ENCODE measurements at regions not wholly inside any gene's neighbourhood (a gene's known extent, or its start where the extent isn't known, plus 50 kb on each side); places are given as distances from the start of the nearest gene placed in this dataset.

- H3K36me3 ChIP-seq (ENCODE audit: control insufficient read depth, insufficient read depth, low read length): no peaks in the 10 kb centered on the region
- no peak overlapping the region for H3K4me3 ChIP-seq (ENCODE audit: low read depth, low read length)
- H3K27me3 ChIP-seq (ENCODE audit: control insufficient read depth, insufficient read depth, low read length): no peaks in the 10 kb centered on the region
- no peak overlapping the region for H3K9ac ChIP-seq (ENCODE audit: low read depth, low read length)
- no peaks in the 10 kb centered on the region for H3K4me1 ChIP-seq (ENCODE audit: control insufficient read depth, insufficient read depth, low read length)
- no peaks in the 10 kb centered on the region for H3K9me3 ChIP-seq (ENCODE audit: control insufficient read depth, insufficient read depth, low read length)
Observed at GRCh38 chrX:23610495-23610894, 56.8 kb upstream of the PRDX4 start.

GRCh38 chrX:23612846-23613245 lies 54.4 kb upstream of the PRDX4 start:
- H3K9ac ChIP-seq (ENCODE audit: low read depth, low read length): no peak overlapping the region
- no peaks in the 10 kb centered on the region for H3K4me1 ChIP-seq (ENCODE audit: control insufficient read depth, insufficient read depth, low read length)
- no peaks in the 10 kb centered on the region for H3K27me3 ChIP-seq (ENCODE audit: control insufficient read depth, insufficient read depth, low read length)
- H3K36me3 ChIP-seq (ENCODE audit: control insufficient read depth, insufficient read depth, low read length): no peaks in the 10 kb centered on the region
- no peaks in the 10 kb centered on the region for H3K9me3 ChIP-seq (ENCODE audit: control insufficient read depth, insufficient read depth, low read length)
- H3K4me3 ChIP-seq (ENCODE audit: low read depth, low read length): no peak overlapping the region

- Histone ChIP-seq H3K4me1 (ENCODE audit: control insufficient read depth, insufficient read depth, low read length) (no peaks in the 10 kb centered on the region), H3K36me3 (ENCODE audit: control insufficient read depth, insufficient read depth, low read length) (no peaks in the 10 kb centered on the region), H3K9me3 (ENCODE audit: control insufficient read depth, insufficient read depth, low read length) (no peaks in the 10 kb centered on the region), H3K4me3 (ENCODE audit: low read depth, low read length) (no peak overlapping the region), H3K27me3 (ENCODE audit: control insufficient read depth, insufficient read depth, low read length) (no peaks in the 10 kb centered on the region), H3K9ac (ENCODE audit: low read depth, low read length) (no peak overlapping the region)
Observed at GRCh38 chrX:23616361-23616760, 50.9 kb upstream of the PRDX4 start.
